ENCODE measurements at regions not wholly inside any gene's neighbourhood (a gene's known extent, or its start where the extent isn't known, plus 50 kb on each side); places are given as distances from the start of the nearest gene placed in this dataset.
"Not testable (repeated sequence)": the region's sequence is repeated elsewhere in the genome, so short reads cannot be mapped to it uniquely, and the experiment has no call there.

DNA sequence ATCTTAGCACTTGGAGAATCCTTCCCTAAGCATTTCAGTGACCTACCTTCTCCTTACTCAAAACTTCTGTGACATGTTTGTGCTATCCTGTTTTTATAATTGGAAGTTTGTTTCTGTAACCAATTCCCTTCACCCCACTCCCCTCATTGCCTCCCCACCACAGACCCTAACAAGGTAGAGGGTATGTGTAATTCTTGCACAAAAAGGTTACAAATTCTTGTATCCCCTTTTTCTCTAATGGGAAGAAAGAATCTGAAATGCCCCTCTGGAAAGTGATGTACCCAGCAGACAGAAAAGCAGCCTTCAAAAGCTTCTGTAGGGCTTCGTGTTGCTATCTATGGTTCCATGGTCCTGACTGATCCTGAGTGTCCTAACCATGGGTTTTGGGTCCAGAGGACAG is 111.7 kb upstream of the TMEM170B start:
- no peak for DNase-seq

- no peak for DNase-seq
These were observed 112.1 kb upstream of the TMEM170B start for GRCh38 chr6:11425431-11425871.

DNA sequence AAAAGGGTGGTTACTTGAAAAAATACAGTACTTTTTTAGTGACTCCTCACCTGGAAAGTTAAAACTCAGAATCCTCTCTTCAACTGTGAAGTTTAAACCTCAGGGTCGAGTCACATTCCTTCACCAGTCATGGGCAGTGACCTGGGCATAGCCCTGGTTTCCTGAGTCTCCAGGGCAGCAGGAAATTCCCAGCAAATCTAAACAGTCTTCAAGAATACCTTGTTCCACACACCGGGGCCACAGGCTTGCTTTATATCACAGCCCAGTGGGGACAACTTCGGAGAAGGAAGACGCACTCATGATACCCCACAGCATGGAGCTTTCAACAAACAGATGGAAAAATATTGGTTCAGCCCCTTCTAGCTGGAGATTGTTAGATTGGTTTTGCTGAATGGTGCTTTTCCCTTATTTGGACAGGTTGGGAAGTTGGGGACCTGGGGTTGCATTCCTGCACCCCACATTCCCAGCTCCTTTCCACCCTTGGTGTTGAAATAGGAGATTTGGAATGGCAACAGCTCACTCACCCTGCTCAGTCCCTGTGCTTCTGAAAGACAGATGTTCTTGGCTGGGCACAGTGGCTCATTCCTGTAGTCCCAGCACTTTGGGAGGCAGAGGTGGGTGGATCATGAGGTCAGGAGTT is 113.0 kb upstream of the TMEM170B start:
- no peak for DNase-seq

DNA sequence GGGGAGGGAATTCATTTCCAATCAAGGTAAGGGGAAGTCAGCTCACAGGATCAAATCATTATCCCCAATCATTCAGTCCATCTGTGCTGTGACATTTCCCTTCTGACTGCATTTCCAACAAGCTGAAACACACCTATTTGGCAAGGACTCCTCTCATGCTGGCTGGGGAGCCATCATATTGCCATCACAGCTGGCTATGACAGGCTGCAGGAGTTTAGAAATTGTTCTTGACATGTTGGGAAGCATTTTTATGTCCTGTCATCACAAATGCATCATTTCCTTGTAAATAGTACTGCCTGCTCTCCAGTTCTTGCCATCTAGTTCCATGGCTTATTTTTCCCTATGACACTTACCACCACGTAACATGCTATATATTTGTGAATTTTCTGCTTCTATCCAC is 113.9 kb upstream of the TMEM170B start:
- DNase-seq, result no peak

DNA sequence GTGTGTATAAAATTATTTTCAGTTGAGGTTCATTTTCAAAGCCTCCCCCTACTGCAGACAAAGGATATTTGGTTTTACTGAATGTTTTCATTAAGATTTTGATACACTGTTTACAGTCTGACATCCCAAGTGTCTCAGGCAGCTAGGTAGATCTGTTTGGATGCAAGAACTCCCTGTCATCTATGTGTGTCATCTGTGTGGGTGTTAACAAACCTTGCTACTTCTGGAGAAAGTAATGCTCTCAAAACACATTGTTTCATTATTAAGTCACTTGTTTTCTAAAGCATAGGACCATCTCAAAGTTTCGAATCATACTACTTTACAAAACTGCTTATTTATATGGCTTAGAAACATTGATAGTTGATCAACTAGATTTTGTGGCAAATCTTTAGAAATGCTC is 114.5 kb upstream of the TMEM170B start:
- DNase-seq, result no peak

GRCh38 chr6:11419763-11420453 is 117.6 kb upstream of the TMEM170B start:
- no peak for DNase-seq

- no peak for DNase-seq
These were observed 119.2 kb upstream of the TMEM170B start for GRCh38 chr6:11418290-11418905.

- DNase-seq, result no peak
These were observed 120.5 kb upstream of the TMEM170B start for GRCh38 chr6:11416936-11417576.

- DNase-seq, result not testable (repeated sequence)
These were observed 121.2 kb upstream of the TMEM170B start for GRCh38 chr6:11416099-11416935.

DNA sequence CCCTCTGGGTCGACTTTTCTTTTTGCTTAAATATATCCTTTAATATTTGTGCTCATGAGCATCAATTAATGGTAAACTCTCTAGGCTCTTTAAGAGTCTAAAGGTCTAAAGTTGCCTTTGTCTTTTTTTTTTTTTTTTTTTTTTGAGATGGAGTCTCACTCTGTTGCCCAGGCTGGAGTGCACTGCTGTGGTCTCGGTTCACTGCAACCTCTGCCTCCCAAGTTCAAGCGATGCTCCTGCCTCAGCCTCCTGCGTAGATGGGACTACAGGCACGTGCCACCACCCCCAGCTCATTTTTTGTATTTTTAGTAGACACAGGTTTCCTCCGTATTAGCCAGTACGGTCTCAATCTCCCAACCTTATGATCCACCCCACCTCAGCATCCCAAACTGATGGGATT is 122.0 kb upstream of the TMEM170B start:
- no peak for DNase-seq

DNA sequence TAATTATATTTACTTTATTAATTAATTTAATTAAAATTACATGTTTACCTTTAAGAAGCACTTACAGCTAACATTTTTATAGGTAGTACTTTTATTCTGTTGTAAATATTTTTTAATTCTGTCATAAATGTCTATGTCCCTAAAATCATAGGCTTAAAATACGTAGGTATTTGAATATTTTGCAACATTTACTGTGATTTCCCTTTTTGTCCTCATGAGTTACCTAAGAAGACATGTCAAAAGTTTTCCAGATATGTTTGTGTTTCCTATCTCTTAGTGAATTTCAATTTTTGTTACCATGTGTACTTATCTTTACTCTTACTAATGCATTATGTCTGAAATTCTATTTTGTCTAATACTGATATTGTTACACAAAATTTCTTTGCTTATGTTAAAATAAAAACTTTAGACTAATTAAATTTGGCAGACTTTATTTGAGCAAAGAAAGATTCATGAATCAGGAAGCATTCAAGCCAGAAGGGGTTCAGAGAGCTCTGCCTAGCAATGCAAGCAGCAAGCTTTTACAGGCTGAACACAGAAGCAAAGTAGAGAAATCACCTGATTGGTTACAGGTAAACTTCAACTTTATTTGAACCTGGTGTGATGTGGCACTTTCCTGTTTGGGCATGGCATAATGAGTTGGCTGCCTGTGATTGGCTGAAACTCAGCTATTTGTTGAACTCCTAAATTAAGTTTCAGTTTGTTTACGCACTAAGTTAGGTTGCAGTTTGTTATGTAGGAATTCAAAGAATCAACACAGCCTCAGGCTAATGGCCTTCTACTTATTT is 123.2 kb upstream of the TMEM170B start:
- no peak for DNase-seq

- no peak for DNase-seq
These were observed 123.8 kb upstream of the TMEM170B start for GRCh38 chr6:11413728-11414127.

- no peak for DNase-seq
These were observed 124.3 kb upstream of the TMEM170B start for GRCh38 chr6:11413117-11413687.

- DNase-seq, result no peak
These were observed 124.9 kb upstream of the TMEM170B start for GRCh38 chr6:11412616-11413015.

DNA sequence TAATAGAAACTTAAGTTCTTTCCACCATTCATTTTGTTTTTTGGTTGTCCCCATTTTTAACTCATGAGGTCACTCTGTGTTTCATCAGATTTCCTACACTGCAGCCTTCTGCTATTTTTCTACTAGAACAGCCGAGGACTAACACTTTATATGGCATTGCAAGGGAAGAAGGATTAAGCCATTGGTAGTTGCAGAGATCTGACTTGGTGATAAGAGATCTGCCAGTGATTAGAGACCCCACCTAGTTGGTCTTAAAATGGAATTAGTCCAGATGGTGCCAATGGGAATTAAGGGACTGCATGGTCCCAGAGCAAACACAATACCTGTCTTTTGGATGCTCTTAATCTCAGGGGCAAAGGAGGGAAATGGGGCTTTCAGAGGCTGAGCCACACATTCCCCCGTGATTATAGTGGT is 125.5 kb upstream of the TMEM170B start:
- DNase-seq, result no peak

- DNase-seq, result no peak
These were observed 126.0 kb upstream of the TMEM170B start for GRCh38 chr6:11411593-11411992.

GRCh38 chr6:11410539-11411307 is 126.8 kb upstream of the TMEM170B start:
- DNase-seq, result peak; percentile 26 to 53

- DNase-seq, result no peak
These were observed 128.2 kb upstream of the TMEM170B start for GRCh38 chr6:11409371-11409770.

DNA sequence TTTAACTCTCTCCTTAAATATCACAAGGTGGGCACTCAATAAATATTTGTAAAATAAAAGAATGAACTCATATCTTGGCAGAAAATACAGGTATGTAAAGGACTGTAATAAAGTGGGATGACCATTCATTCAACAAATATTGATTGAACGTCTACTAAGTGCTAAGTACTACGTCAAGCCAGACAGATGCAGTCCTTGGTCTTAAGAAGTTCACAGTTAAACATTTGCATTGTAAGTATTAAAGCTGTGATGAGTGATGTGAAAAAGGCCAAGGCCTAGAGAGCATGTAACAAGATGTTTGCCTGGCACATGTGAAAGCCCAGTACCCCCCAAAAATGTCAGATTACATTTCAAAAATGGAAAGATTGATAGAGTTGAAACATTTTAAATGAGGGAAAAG is 130.1 kb upstream of the TMEM170B start:
- DNase-seq, result no peak

DNA sequence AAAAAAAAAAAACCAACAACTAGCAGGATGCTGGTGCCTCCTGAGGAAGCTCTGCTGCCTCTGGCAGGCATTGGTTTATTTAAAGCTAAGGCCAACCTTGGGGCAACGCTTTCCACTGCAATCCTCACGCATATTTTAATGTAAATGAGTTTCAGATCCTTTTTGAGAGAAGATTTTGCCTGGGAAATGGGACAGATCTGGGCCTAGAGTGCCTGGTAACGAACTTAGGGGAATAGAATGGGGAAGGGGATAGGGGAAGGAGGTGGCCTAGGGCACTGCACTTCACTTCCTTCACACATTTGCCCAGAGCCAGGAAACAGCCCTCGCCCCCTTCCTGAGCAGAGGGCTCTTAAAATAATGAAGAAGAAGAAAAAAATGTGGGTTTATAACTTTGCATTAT is 132.7 kb upstream of the TMEM170B start:
- no peak for DNase-seq

- DNase-seq, result no peak
These were observed 133.5 kb upstream of the TMEM170B start for GRCh38 chr6:11404081-11404480.
